Stomach (tissue), 8 donors: ENCODE measurements at regions not wholly inside any gene's neighbourhood (a gene's known extent, or its start where the extent isn't known, plus 50 kb on each side); places are given as distances from the start of the nearest gene placed in this dataset.

Source experiments
- DNase-seq, 2 donors: peaks; one replicate each; pipeline versions ENCODE4 v3.0.0 to v3.0.0-alpha.2; 2013 to 2019
- H3K27ac ChIP-seq, 5 donors: fragments of 200-600 bp in 4 of 5; sonication (generic) in 4 of 5; one replicate each; pipeline ENCODE4 v1.5.1; 2013 to 2019; ENCODE audit warnings: mild to moderate bottlenecking in 1 of 5, moderate library complexity in 1 of 5
- H3K27me3 ChIP-seq, 3 donors: fragments of 200-600 bp; sonication (generic); one replicate each; pipeline ENCODE4 v1.5.1; 2017 to 2019; ENCODE audit warnings: mixed run types in 1 of 3
- H3K36me3 ChIP-seq, 4 donors: fragments of 200-600 bp; sonication (generic); 1 replicate in 3 of 4; 2 replicates in 1 of 4; pipeline ENCODE4 v1.5.1; 2016 to 2019
- H3K4me1 ChIP-seq, 4 donors: fragments of 200-600 bp; sonication (generic); one replicate each; pipeline ENCODE4 v1.5.1; 2016 to 2019
- H3K4me3 ChIP-seq, 4 donors: fragments of 200-600 bp; sonication (generic) in 3 of 4; one replicate each; pipeline ENCODE4 v1.5.1; 2016 to 2019; ENCODE audit warnings: mild to moderate bottlenecking in 1 of 4
- H3K9me3 ChIP-seq, 4 donors: fragments of 200-600 bp; sonication (generic); one replicate each; pipeline ENCODE4 v1.5.1; 2016 to 2019
- EP300 ChIP-seq: sonication (generic); formaldehyde crosslinking; IDR thresholded peaks from one replicate; pipeline ENCODE4 v1.6.1; 2017; ENCODE audit warnings: antibody characterized with exemption
- POLR2A ChIP-seq, 4 donors: fragments of 450-650 bp; IDR thresholded peaks; one replicate each; pipeline ENCODE4 v1.6.1; 2016; ENCODE audit warnings: antibody characterized with exemption in 4 of 4, control low read depth in 2 of 4, mild to moderate bottlenecking in 1 of 4, moderate library complexity in 1 of 4
- POLR2AphosphoS5 ChIP-seq, 3 donors: sonication (generic); formaldehyde crosslinking; IDR thresholded peaks; one replicate each; pipeline ENCODE4 v1.6.1; 2016; ENCODE audit warnings: antibody characterized with exemption in 3 of 3
- WGBS, 5 donors: extraction: QIAGEN DNeasy Blood & Tissue Kit in 3 of 5; methylation state at CpG; one replicate each; pipeline versions ENCODE4 v1.1.5 to v1.1.7; 2013 to 2018; 5-methylcytosine and 5-hydroxymethylcytosine counted together
- intact Hi-C: fragments of 100-400 bp; cut with DNase I; formaldehyde crosslinking; loops from one replicate; pipeline ENCODE4 v1.15.1; 2023; ENCODE audit warnings: low total_unique reads
- TF ChIP-seq, protein P1 (sequence below), 7 experiments: fragments of 450-650 bp in 4 of 7; fragments of 200-600 bp in 3 of 7; sonication (generic) in 3 of 7; IDR thresholded peaks; one replicate each; pipeline ENCODE4 v1.5.1; 2016 to 2019; ENCODE audit warnings: antibody characterized with exemption in 7 of 7, control low read depth in 2 of 7, mild to moderate bottlenecking in 1 of 7
- donor health status: healthy with polysubstance abuse.
- donor health status: Bipolar disorder and iron deficiency.
- donor health status: healthy.

DNA sequence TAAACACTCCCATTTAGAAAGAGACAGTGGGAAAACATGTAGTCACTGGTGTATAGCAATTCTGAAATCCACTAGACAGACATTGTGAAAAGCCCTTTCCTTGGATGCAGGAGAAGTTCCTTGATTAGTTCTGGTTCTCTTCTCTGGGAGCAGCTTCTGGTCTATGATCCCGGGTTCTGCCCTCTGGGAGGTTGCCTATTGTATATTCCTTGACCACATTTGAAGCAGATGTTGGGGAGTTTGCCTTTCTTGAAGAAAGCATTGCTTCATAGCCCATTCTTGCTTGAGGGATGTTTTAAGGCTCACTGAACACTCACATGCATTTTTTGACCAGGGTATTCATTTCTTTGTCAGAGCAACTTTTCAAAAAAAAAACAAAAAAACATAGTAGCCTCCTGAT lies 211.9 kb downstream of the NDFIP2 start:
- DNase-seq, result no peak
- no peak overlapping the region for H3K27ac ChIP-seq
- H3K4me3 ChIP-seq, result no peak overlapping the region
- WGBS, 5 donors, result 77 to 93% (median 85%) methylated on average over 1 of the region's 1 CpG
- H3K4me1 ChIP-seq, result no peaks in the 10 kb centered on the region
- H3K27me3 ChIP-seq, result no peaks in the 10 kb centered on the region
- no peaks in the 10 kb centered on the region for H3K9me3 ChIP-seq
- intact Hi-C loops, result no loop called here
- H3K36me3 ChIP-seq, result no peaks in the 10 kb centered on the region
- TF ChIP-seq EP300 (no peak), POLR2AphosphoS5 (IDR thresholded peaks at IDR 0.05) (no peak), POLR2A (IDR thresholded peaks at IDR 0.05) (no peak)
- TF ChIP-seq, protein P1, sequence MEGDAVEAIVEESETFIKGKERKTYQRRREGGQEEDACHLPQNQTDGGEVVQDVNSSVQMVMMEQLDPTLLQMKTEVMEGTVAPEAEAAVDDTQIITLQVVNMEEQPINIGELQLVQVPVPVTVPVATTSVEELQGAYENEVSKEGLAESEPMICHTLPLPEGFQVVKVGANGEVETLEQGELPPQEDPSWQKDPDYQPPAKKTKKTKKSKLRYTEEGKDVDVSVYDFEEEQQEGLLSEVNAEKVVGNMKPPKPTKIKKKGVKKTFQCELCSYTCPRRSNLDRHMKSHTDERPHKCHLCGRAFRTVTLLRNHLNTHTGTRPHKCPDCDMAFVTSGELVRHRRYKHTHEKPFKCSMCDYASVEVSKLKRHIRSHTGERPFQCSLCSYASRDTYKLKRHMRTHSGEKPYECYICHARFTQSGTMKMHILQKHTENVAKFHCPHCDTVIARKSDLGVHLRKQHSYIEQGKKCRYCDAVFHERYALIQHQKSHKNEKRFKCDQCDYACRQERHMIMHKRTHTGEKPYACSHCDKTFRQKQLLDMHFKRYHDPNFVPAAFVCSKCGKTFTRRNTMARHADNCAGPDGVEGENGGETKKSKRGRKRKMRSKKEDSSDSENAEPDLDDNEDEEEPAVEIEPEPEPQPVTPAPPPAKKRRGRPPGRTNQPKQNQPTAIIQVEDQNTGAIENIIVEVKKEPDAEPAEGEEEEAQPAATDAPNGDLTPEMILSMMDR (IDR thresholded peaks at IDR 0.05), result no peak

DNA sequence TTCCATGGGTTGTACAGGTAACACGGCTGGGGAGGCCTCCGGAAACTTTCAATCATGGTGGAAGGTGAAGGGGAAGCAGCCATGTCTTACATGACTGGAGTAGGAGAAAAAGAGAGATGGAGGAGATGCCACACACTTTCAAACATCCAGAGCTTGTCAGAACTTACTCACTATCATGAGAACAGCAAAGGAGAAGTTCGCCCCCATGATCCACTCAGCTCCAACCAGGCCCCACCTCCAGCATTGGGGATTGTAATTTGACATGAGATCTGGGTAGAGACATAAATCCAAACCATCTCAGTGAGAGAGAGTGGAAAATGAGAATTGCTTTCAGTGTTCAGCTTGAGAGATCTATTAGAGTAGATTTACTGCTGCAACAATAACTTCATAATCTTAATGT lies 210.9 kb downstream of the NDFIP2 start:
- intact Hi-C loops, result no loop called here
- H3K9me3 ChIP-seq, result no peaks in the 10 kb centered on the region
- no peak overlapping the region for H3K4me3 ChIP-seq
- no peaks in the 10 kb centered on the region for H3K36me3 ChIP-seq
- 89 to 95% (median 93%) methylated on average over 3 of the region's 3 CpGs for WGBS, 5 donors
- no peak overlapping the region for H3K27ac ChIP-seq
- H3K4me1 ChIP-seq, result no peaks in the 10 kb centered on the region
- no peak for TF ChIP-seq POLR2A (IDR thresholded peaks at IDR 0.05)
- TF ChIP-seq POLR2AphosphoS5 (IDR thresholded peaks at IDR 0.05), result no peak
- TF ChIP-seq, protein P1 (IDR thresholded peaks at IDR 0.05), result no peak
- no peak for TF ChIP-seq EP300
- H3K27me3 ChIP-seq, result no peaks in the 10 kb centered on the region
- DNase-seq, result no peak

DNA sequence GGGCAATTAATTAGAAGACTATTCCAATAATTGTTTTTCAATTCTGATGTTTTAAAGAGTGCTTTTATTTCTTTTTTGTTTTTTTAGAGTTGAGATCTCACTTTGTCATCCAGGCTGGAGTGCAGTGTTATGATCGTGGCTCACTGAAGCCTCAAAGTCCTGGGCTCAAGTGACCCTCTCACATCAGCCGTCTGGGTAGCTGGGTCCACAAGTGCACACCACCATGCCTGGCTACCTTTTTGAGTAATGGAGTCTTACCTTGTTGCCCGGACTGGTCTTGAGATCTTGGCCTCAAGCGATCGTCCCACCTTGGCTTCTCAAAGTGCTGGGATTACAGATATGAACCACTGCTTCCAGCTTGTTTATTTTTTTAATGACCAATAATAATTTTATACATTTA lies 207.8 kb downstream of the NDFIP2 start:
- Histone ChIP-seq H3K27ac (no peak overlapping the region), H3K4me1 (no peaks in the 10 kb centered on the region), H3K27me3 (no peaks in the 10 kb centered on the region), H3K9me3 (no peaks in the 10 kb centered on the region), H3K36me3 (no peaks in the 10 kb centered on the region), H3K4me3 (no peak overlapping the region)
- no peak for DNase-seq
- 92 to 96% (median 94%) methylated on average over 5 of the region's 5 CpGs for WGBS, 5 donors
- intact Hi-C loops, result no loop called here
- TF ChIP-seq POLR2A (IDR thresholded peaks at IDR 0.05), result no peak
- TF ChIP-seq EP300, result no peak
- TF ChIP-seq POLR2AphosphoS5 (IDR thresholded peaks at IDR 0.05), result no peak
- TF ChIP-seq, protein P1 (IDR thresholded peaks at IDR 0.05), result no peak

DNA sequence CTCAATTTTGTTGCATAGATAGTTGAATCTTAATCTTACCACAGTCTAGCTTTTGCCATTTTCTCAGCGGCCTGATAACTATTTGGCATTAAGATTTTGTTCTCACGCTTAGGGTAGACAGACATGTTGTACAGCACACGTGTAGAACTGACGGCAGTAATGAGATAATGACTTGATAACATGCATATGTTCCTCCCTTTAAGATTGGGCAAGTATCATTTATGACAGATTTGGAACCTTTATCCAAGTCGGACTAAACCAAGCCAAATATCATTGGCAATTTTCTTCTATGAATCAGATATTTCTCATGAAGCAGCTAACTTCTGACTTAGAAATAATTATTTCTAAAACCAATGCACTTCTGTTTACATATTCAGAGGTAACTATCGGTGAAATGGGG lies 205.5 kb downstream of the NDFIP2 start:
- no peaks in the 10 kb centered on the region for H3K4me1 ChIP-seq
- no peak overlapping the region for H3K27ac ChIP-seq
- H3K36me3 ChIP-seq, result no peaks in the 10 kb centered on the region
- no peak for DNase-seq
- no peaks in the 10 kb centered on the region for H3K27me3 ChIP-seq
- TF ChIP-seq POLR2AphosphoS5 (IDR thresholded peaks at IDR 0.05) (no peak), EP300 (no peak), POLR2A (IDR thresholded peaks at IDR 0.05) (no peak)
- TF ChIP-seq, protein P1 (IDR thresholded peaks at IDR 0.05), result no peak
- 73 to 87% (median 79%) methylated on average over 6 of the region's 6 CpGs for WGBS, 5 donors
- H3K9me3 ChIP-seq, result no peaks in the 10 kb centered on the region
- intact Hi-C loops, result no loop called here
- no peak overlapping the region for H3K4me3 ChIP-seq
